Nucleus accumbens (tissue), 56 donors: ENCODE measurements at regions not wholly inside any gene's neighbourhood (a gene's known extent, or its start where the extent isn't known, plus 50 kb on each side); places are given as distances from the start of the nearest gene placed in this dataset.
A peak's percentile ranks its signal among the peaks of the same experiment; 100 is the strongest.
"Not testable (repeated sequence)": the region's sequence is repeated elsewhere in the genome, so short reads cannot be mapped to it uniquely, and the experiment has no call there.

Experiments
- DNase-seq, 56 donors: peaks; one replicate each; lab custom pipeline; 2025; lab: John Stamatoyannopoulos, UW

GRCh38 chr2:87075054-87075790 lies 53.6 kb upstream of the PLGLB1 start:
- DNase-seq, result not testable (repeated sequence)

GRCh38 chr2:87075791-87076252 lies 54.2 kb upstream of the PLGLB1 start:
- DNase-seq, result not testable (repeated sequence)

GRCh38 chr2:87076253-87077123 lies 54.8 kb upstream of the PLGLB1 start:
- not testable (repeated sequence) for DNase-seq

- not testable (repeated sequence) for DNase-seq
Measured at GRCh38 chr2:87077124-87077446, 55.4 kb upstream of the PLGLB1 start.

GRCh38 chr2:87081727-87082126 lies 60.1 kb upstream of the PLGLB1 start:
- DNase-seq, result not testable (repeated sequence)

GRCh38 chr2:87088079-87088478 lies 66.4 kb upstream of the PLGLB1 start:
- not testable (repeated sequence) for DNase-seq

GRCh38 chr2:87089401-87089800 lies 67.8 kb upstream of the PLGLB1 start:
- not testable (repeated sequence) for DNase-seq

- DNase-seq, result not testable (repeated sequence)
Measured at GRCh38 chr2:87093252-87093651, 71.6 kb upstream of the PLGLB1 start.

- DNase-seq, result peak in 9 of 56 donors; percentile 1 to 27 (median 7)
Measured at GRCh38 chr2:87093937-87094529, 72.4 kb upstream of the PLGLB1 start.

- DNase-seq, result not testable (repeated sequence)
Measured at GRCh38 chr2:87095804-87096203, 74.2 kb upstream of the PLGLB1 start.

- not testable (repeated sequence) for DNase-seq
Measured at GRCh38 chr2:87128761-87129553, 107.3 kb upstream of the PLGLB1 start.

- DNase-seq, result not testable (repeated sequence)
Measured at GRCh38 chr2:87132577-87132976, 110.9 kb upstream of the PLGLB1 start.

GRCh38 chr2:87151835-87152493 lies 130.3 kb upstream of the PLGLB1 start:
- DNase-seq, result not testable (repeated sequence)

GRCh38 chr2:87174454-87174853 lies 152.8 kb upstream of the PLGLB1 start:
- DNase-seq, result not testable (repeated sequence)

- not testable (repeated sequence) for DNase-seq
Measured at GRCh38 chr2:87183373-87183772, 161.7 kb upstream of the PLGLB1 start.

- DNase-seq, result not testable (repeated sequence)
Measured at GRCh38 chr2:87184260-87184659, 162.6 kb upstream of the PLGLB1 start.

- not testable (repeated sequence) for DNase-seq
Measured at GRCh38 chr2:87189214-87189613, 167.6 kb upstream of the PLGLB1 start.

GRCh38 chr2:87193336-87193735 lies 171.7 kb upstream of the PLGLB1 start:
- DNase-seq, result not testable (repeated sequence)

GRCh38 chr2:87194254-87194999 lies 172.8 kb upstream of the PLGLB1 start:
- DNase-seq, result not testable (repeated sequence)
